Thyroid gland (tissue), 4 donors: ENCODE measurements at regions not wholly inside any gene's neighbourhood (a gene's known extent, or its start where the extent isn't known, plus 50 kb on each side); places are given as distances from the start of the nearest gene placed in this dataset.

ENCODE experiments used
- POLR2A ChIP-seq, 2 donors: fragments of 450-650 bp; IDR thresholded peaks; one replicate each; pipeline ENCODE4 v1.6.1; 2017; ENCODE audit warnings: antibody characterized with exemption in 2 of 2, mild to moderate bottlenecking in 2 of 2, moderate library complexity in 1 of 2
- TF ChIP-seq, protein P1 (sequence below), 6 experiments: fragments of 200-600 bp in 3 of 6; fragments of 450-650 bp in 3 of 6; sonication (generic) in 3 of 6; IDR thresholded peaks; one replicate each; pipeline ENCODE4 v1.5.1; 2016 to 2019; ENCODE audit warnings: antibody characterized with exemption in 6 of 6, mild to moderate bottlenecking in 2 of 6, inconsistent platforms in 1 of 6, moderate library complexity in 1 of 6

DNA sequence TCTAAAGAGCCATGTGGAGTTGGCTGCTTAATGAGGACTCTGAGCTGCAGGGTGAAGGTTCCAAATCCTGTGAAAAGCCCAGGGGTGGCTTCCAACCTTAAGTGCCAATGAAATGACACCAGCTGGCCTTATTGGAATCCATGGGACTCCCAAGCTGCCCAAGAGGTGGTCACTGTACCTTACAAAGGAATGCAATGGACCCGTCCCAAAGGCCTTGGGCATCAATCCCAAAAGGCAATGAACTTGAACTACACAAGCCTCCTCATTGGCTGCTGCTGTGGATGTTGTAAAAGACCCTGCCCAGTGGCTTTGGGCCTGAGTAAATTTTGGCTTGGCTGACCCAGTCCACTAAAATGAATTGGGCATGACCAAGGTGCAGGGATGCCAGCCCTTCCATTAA lies 129.3 kb downstream of the WNT5A start:
- TF ChIP-seq, protein P1, sequence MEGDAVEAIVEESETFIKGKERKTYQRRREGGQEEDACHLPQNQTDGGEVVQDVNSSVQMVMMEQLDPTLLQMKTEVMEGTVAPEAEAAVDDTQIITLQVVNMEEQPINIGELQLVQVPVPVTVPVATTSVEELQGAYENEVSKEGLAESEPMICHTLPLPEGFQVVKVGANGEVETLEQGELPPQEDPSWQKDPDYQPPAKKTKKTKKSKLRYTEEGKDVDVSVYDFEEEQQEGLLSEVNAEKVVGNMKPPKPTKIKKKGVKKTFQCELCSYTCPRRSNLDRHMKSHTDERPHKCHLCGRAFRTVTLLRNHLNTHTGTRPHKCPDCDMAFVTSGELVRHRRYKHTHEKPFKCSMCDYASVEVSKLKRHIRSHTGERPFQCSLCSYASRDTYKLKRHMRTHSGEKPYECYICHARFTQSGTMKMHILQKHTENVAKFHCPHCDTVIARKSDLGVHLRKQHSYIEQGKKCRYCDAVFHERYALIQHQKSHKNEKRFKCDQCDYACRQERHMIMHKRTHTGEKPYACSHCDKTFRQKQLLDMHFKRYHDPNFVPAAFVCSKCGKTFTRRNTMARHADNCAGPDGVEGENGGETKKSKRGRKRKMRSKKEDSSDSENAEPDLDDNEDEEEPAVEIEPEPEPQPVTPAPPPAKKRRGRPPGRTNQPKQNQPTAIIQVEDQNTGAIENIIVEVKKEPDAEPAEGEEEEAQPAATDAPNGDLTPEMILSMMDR (IDR thresholded peaks at IDR 0.05): no peak
- no peak for TF ChIP-seq POLR2A (IDR thresholded peaks at IDR 0.05)
